IMR-90 (cell line): ENCODE measurements at regions not wholly inside any gene's neighbourhood (a gene's known extent, or its start where the extent isn't known, plus 50 kb on each side); places are given as distances from the start of the nearest gene placed in this dataset.

Experiments used
- ATAC-seq: fragments of 200-7000 bp; cut with Tn5 transposase; 2 replicates; pipeline ENCODE4 v1.9.1; 2020; ENCODE audit warnings: low read depth, mild to moderate bottlenecking, moderate library complexity
- BruUV-seq: library from RNA; stranded (reverse); fragments of 400-500 nt; replicated peaks from 2 replicates; lab custom pipeline; 2021; lab: Mats Ljungman, UMichigan
- CTCF ChIA-PET: fragments of 300-600 bp; formaldehyde crosslinking; extraction: SDS; loops from one replicate; lab custom pipeline; 2021; ENCODE audit warnings: antibody characterized with exemption; lab: Yijun Ruan, JAX
- POLR2A ChIA-PET: fragments of 300-600 bp; sonication (Branson Sonifier 250); formaldehyde crosslinking; loops from one replicate; lab custom pipeline; 2022; ENCODE audit warnings: antibody characterized with exemption; ENCODE audit not compliant: unreplicated experiment; lab: Charles Lee
- DNase-seq: peaks from one replicate; pipeline ENCODE4 v3.0.0; 2013
- H2AFZ ChIP-seq: replicated peaks from 2 replicates; pipeline ENCODE3; 2013; ENCODE audit warnings: low read length, mild to moderate bottlenecking; ENCODE audit not compliant: poor library complexity
- H2AK5ac ChIP-seq: 2 replicates; pipeline ENCODE4 v1.6.1; 2013; ENCODE audit warnings: low read depth, low read length, inconsistent platforms
- H2AK9ac ChIP-seq: replicated peaks from 2 replicates; pipeline ENCODE3; 2013; ENCODE audit warnings: mild to moderate bottlenecking, low read depth, low read length, moderate library complexity; ENCODE audit not compliant: poor library complexity
- H2BK120ac ChIP-seq: 2 replicates; pipeline ENCODE4 v1.6.1; 2013; ENCODE audit warnings: low read depth, low read length, inconsistent platforms
- H2BK15ac ChIP-seq: 3 replicates; pipeline ENCODE4 v1.6.1; 2013; ENCODE audit warnings: low read depth, low read length, inconsistent platforms
- H2BK20ac ChIP-seq: 2 replicates; pipeline ENCODE4 v1.6.1; 2013; ENCODE audit warnings: low read depth, mild to moderate bottlenecking, inconsistent platforms, low read length, moderate library complexity
- H2BK5ac ChIP-seq: 2 replicates; pipeline ENCODE4 v1.6.1; 2013; ENCODE audit warnings: mild to moderate bottlenecking, low read depth, low read length, inconsistent platforms; ENCODE audit not compliant: poor library complexity, severe bottlenecking
- H3K14ac ChIP-seq: replicated peaks from 2 replicates; pipeline ENCODE4 v1.6.1; 2013; ENCODE audit warnings: low read depth, low read length, inconsistent platforms
- H3K18ac ChIP-seq: 2 replicates; pipeline ENCODE4 v1.6.1; 2013; ENCODE audit warnings: low read depth, low read length, control low read depth
- H3K23ac ChIP-seq: 2 replicates; pipeline ENCODE4 v1.6.1; 2013; ENCODE audit warnings: low read depth, low read length, inconsistent platforms
- H3K27ac ChIP-seq: 2 replicates; pipeline ENCODE4 v1.5.1; 2013; ENCODE audit warnings: mild to moderate bottlenecking, control low read depth, low read length; ENCODE audit not compliant: insufficient read depth
- H3K27me3 ChIP-seq: 2 replicates; pipeline ENCODE4 v1.6.1; 2013; ENCODE audit warnings: low read length; ENCODE audit not compliant: control insufficient read depth, insufficient read depth
- H3K36me3 ChIP-seq: 2 replicates; pipeline ENCODE4 v1.6.1; 2013; ENCODE audit warnings: low read length, mixed read lengths; ENCODE audit not compliant: control insufficient read depth, insufficient read depth
- H3K4ac ChIP-seq: 2 replicates; pipeline ENCODE4 v1.6.1; 2013; ENCODE audit warnings: low read depth, low read length, inconsistent platforms
- H3K4me1 ChIP-seq: 2 replicates; pipeline ENCODE4 v1.6.1; 2013; ENCODE audit warnings: low read length, mixed read lengths; ENCODE audit not compliant: control insufficient read depth, insufficient read depth
- H3K4me2 ChIP-seq: 2 replicates; pipeline ENCODE4 v1.6.1; 2013; ENCODE audit warnings: low read depth, mild to moderate bottlenecking, control low read depth, low read length, moderate library complexity
- H3K4me3 ChIP-seq: 2 replicates; pipeline ENCODE4 v1.5.1; 2013; ENCODE audit warnings: low read depth, mild to moderate bottlenecking, control low read depth, low read length, moderate library complexity; ENCODE audit not compliant: insufficient read depth
- H3K56ac ChIP-seq: 2 replicates; pipeline ENCODE4 v1.6.1; 2013; ENCODE audit warnings: low read length, inconsistent platforms; ENCODE audit not compliant: insufficient read depth; ENCODE audit errors: extremely low read depth
- H3K79me1 ChIP-seq, 2 experiments: 2 replicates each; pipeline ENCODE4 v1.6.1; 2013; ENCODE audit warnings: low read length in 2 of 2, inconsistent platforms in 1 of 2, low read depth in 1 of 2
- H3K9ac ChIP-seq: 2 replicates; pipeline ENCODE4 v1.6.1; 2013; ENCODE audit warnings: low read depth, low read length, control low read depth
- H3K9me1 ChIP-seq: 2 replicates; pipeline ENCODE4 v1.6.1; 2013; ENCODE audit warnings: low read length, inconsistent platforms; ENCODE audit not compliant: insufficient read depth
- H3K9me3 ChIP-seq: 2 replicates; pipeline ENCODE4 v1.6.1; 2013; ENCODE audit warnings: low read length; ENCODE audit not compliant: control insufficient read depth, insufficient read depth
- H4K20me1 ChIP-seq: 2 replicates; pipeline ENCODE4 v1.6.1; 2013; ENCODE audit warnings: low read length, inconsistent platforms; ENCODE audit not compliant: insufficient read depth
- H4K5ac ChIP-seq: 2 replicates; pipeline ENCODE4 v1.6.1; 2013; ENCODE audit warnings: mild to moderate bottlenecking, low read depth, low read length, control low read depth
- H4K8ac ChIP-seq, 2 experiments: 2 replicates each; pipeline ENCODE4 v1.6.1; 2013; ENCODE audit warnings: low read depth in 2 of 2, low read length in 2 of 2, control low read depth in 1 of 2, inconsistent platforms in 1 of 2
- H4K91ac ChIP-seq: 2 replicates; pipeline ENCODE4 v1.6.1; 2013; ENCODE audit warnings: low read depth, low read length, inconsistent platforms; ENCODE audit not compliant: insufficient read depth
- BHLHE40 ChIP-seq: fragments of 150-350 bp; IDR thresholded peaks from 2 replicates; pipeline ENCODE4 v1.6.1; 2016; ENCODE audit warnings: mild to moderate bottlenecking, low read depth, low read length
- CEBPB ChIP-seq: IDR thresholded peaks from 2 replicates; pipeline ENCODE4 v1.6.1; 2012; ENCODE audit warnings: low read depth, low read length, improper control_type of control experiment
- CTCF ChIP-seq: conservative IDR thresholded peaks from 2 replicates; pipeline ENCODE4 v1.5.1; 2012; ENCODE audit warnings: mild to moderate bottlenecking, low read depth, low read length, improper control_type of control experiment
- ELK1 ChIP-seq: fragments of 150-350 bp; IDR thresholded peaks from 2 replicates; pipeline ENCODE4 v1.6.1; 2016; ENCODE audit warnings: low read depth, mild to moderate bottlenecking, low read length, moderate library complexity, borderline replicate concordance
- FOS ChIP-seq: fragments of 150-350 bp; IDR thresholded peaks from 2 replicates; pipeline ENCODE4 v1.6.1; 2016; ENCODE audit warnings: low read depth, low read length
- MAFK ChIP-seq: IDR thresholded peaks from 2 replicates; pipeline ENCODE4 v1.6.1; 2012; ENCODE audit warnings: low read depth, low read length, improper control_type of control experiment
- RAD21 ChIP-seq: IDR thresholded peaks from 2 replicates; pipeline ENCODE4 v1.6.1; 2012; ENCODE audit warnings: low read length, improper control_type of control experiment
- USF2 ChIP-seq: fragments of 150-350 bp; IDR thresholded peaks from 2 replicates; pipeline ENCODE4 v1.6.1; 2017; ENCODE audit warnings: mild to moderate bottlenecking, antibody characterized with exemption, low read length, low read depth
- WGBS, 2 experiments: methylation state at CpG; one replicate each; pipeline versions ENCODE4 v1.1.5 to v1.1.7; 2013; ENCODE audit warnings: missing lambda C conversion rate in 2 of 2; ENCODE audit not compliant: insufficient read length in 1 of 2; ENCODE audit errors: extremely low coverage in 2 of 2; 5-methylcytosine and 5-hydroxymethylcytosine counted together
- dilution Hi-C: fragments of 300-500 bp; cut with HindIII; formaldehyde crosslinking; loops from one replicate; pipeline ENCODE4 v1.14.3; 2018; ENCODE audit warnings: low sequenced_read_pairs; ENCODE audit not compliant: unreplicated experiment
- in situ Hi-C: fragments of 300-500 bp; cut with MboI; formaldehyde crosslinking; loops from 3 replicates; pipeline ENCODE4 v1.14.3; 2019; ENCODE audit warnings: low sequenced_read_pairs, inconsistent platforms, mixed read lengths
- intact Hi-C: fragments of 100-400 bp; cut with micrococcal nuclease; formaldehyde crosslinking; loops from 2 replicates; pipeline ENCODE4 v1.10.0; 2022

- WGBS, 2 experiments: no CpG with 5 or more reads among the region's 1 CpG
- dilution Hi-C loops: no loop called here
- Histone ChIP-seq H3K56ac (no peak overlapping the region), H3K18ac (no peak overlapping the region), H2AK9ac (no peak overlapping the region), H3K14ac (no peak overlapping the region), H2BK15ac (no peak overlapping the region), H3K23ac (no peak overlapping the region), H4K20me1 (no peaks in the 10 kb centered on the region), H3K27ac (no peak overlapping the region), H3K4me1 (no peaks in the 10 kb centered on the region), H4K5ac (no peak overlapping the region), H3K4me2 (no peak overlapping the region), H4K91ac (no peak overlapping the region), H3K4ac (no peak overlapping the region), H3K36me3 (no peaks in the 10 kb centered on the region), H2AK5ac (no peak overlapping the region), H2BK120ac (no peak overlapping the region), H3K79me1 (no peaks in the 10 kb centered on the region), H2BK5ac (no peak overlapping the region), H3K27me3 (no peaks in the 10 kb centered on the region), H3K9ac (no peak overlapping the region), H2BK20ac (no peak overlapping the region), H3K9me1 (no peaks in the 10 kb centered on the region), H2AFZ (no peak overlapping the region), H3K4me3 (no peak overlapping the region), H4K8ac (no peak overlapping the region), H3K9me3 (no peaks in the 10 kb centered on the region)
- in situ Hi-C loops: no loop called here
- DNase-seq: no peak
- intact Hi-C loops: no loop called here
- TF ChIP-seq RAD21 (no peak), USF2 (no peak), BHLHE40 (no peak), MAFK (no peak), FOS (no peak), ELK1 (no peak), CTCF (no peak), CEBPB (no peak)
- ChIA-PET CTCF (no interaction called here), POLR2A (no interaction called here)
- no TSS peak for BruUV-seq
- ATAC-seq: no peak
Observed at GRCh38 chr3:28118087-28118486, 123.3 kb upstream of the CMC1 start.
